GM23248 (cell line): ENCODE measurements at regions not wholly inside any gene's neighbourhood (a gene's known extent, or its start where the extent isn't known, plus 50 kb on each side); places are given as distances from the start of the nearest gene placed in this dataset.

Experiments used
- DNase-seq: peaks from one replicate; pipeline ENCODE4 v3.0.0-alpha.2; 2015
- H2AFZ ChIP-seq: fragments of 200-600 bp; sonication (generic); 2 replicates; pipeline ENCODE4 v1.6.1; 2016; ENCODE audit warnings: antibody characterized with exemption
- H3F3A ChIP-seq: fragments of 200-600 bp; sonication (generic); 2 replicates; pipeline ENCODE4 v1.6.1; 2016; ENCODE audit warnings: mild to moderate bottlenecking, antibody characterized with exemption, mixed run types; ENCODE audit not compliant: insufficient read depth
- H3K27ac ChIP-seq: fragments of 200-600 bp; sonication (generic); 2 replicates; pipeline ENCODE4 v1.5.1; 2016; ENCODE audit warnings: mild to moderate bottlenecking
- H3K27me3 ChIP-seq: fragments of 200-600 bp; sonication (generic); replicated peaks from 2 replicates; pipeline ENCODE4 v1.6.1; 2016; ENCODE audit warnings: mild to moderate bottlenecking; ENCODE audit not compliant: insufficient read depth
- H3K36me3 ChIP-seq: fragments of 200-600 bp; sonication (generic); 2 replicates; pipeline ENCODE4 v1.6.1; 2016; ENCODE audit warnings: low read depth, mild to moderate bottlenecking
- H3K4me1 ChIP-seq: fragments of 200-600 bp; sonication (generic); 2 replicates; pipeline ENCODE4 v1.6.1; 2016; ENCODE audit warnings: mild to moderate bottlenecking; ENCODE audit not compliant: insufficient read depth
- H3K4me2 ChIP-seq: fragments of 200-600 bp; sonication (generic); one replicate; pipeline ENCODE4 v1.6.1; 2016; ENCODE audit warnings: mild to moderate bottlenecking; ENCODE audit not compliant: unreplicated experiment
- H3K4me3 ChIP-seq: fragments of 200-600 bp; sonication (generic); 2 replicates; pipeline ENCODE4 v1.5.1; 2016; ENCODE audit warnings: mild to moderate bottlenecking
- H3K79me2 ChIP-seq: fragments of 200-600 bp; sonication (generic); 2 replicates; pipeline ENCODE4 v1.6.1; 2016; ENCODE audit warnings: mild to moderate bottlenecking; ENCODE audit not compliant: insufficient read depth
- H3K9ac ChIP-seq: fragments of 200-600 bp; sonication (generic); 2 replicates; pipeline ENCODE4 v1.6.1; 2016; ENCODE audit warnings: mild to moderate bottlenecking
- H3K9me2 ChIP-seq: fragments of 200-600 bp; sonication (generic); 2 replicates; pipeline ENCODE4 v1.6.1; 2016; ENCODE audit warnings: mixed run types, mild to moderate bottlenecking, moderate library complexity; ENCODE audit not compliant: insufficient read depth
- H3K9me3 ChIP-seq: fragments of 200-600 bp; sonication (generic); one replicate; pipeline ENCODE4 v1.6.1; 2017; ENCODE audit warnings: low read depth
- H4K20me1 ChIP-seq: fragments of 200-600 bp; sonication (generic); 2 replicates; pipeline ENCODE4 v1.6.0; 2016; ENCODE audit not compliant: insufficient read depth
- EZH2 ChIP-seq: fragments of 200-600 bp; sonication (generic); IDR thresholded peaks from 2 replicates; pipeline ENCODE4 v1.6.1; 2018; ENCODE audit warnings: antibody characterized with exemption, mild to moderate bottlenecking; ENCODE audit not compliant: insufficient read depth, poor library complexity, severe bottlenecking
- EZH2phosphoT487 ChIP-seq: fragments of 200-600 bp; sonication (generic); IDR thresholded peaks from 2 replicates; pipeline ENCODE4 v1.6.1; 2018; ENCODE audit warnings: antibody characterized with exemption, moderate library complexity, mild to moderate bottlenecking, low read depth; ENCODE audit not compliant: insufficient read depth
- WGBS, 2 experiments: methylation state at CpG; one replicate each; pipeline ENCODE4 v1.1.6; 2015 to 2017; ENCODE audit warnings: low lambda C conversion rate in 2 of 2, low coverage in 1 of 2; ENCODE audit errors: missing lambda C conversion rate in 2 of 2; 5-methylcytosine and 5-hydroxymethylcytosine counted together
- in situ Hi-C: fragments of 300-500 bp; cut with MboI; formaldehyde crosslinking; loops from 2 replicates; pipeline ENCODE4 v1.15.0; 2020

DNA sequence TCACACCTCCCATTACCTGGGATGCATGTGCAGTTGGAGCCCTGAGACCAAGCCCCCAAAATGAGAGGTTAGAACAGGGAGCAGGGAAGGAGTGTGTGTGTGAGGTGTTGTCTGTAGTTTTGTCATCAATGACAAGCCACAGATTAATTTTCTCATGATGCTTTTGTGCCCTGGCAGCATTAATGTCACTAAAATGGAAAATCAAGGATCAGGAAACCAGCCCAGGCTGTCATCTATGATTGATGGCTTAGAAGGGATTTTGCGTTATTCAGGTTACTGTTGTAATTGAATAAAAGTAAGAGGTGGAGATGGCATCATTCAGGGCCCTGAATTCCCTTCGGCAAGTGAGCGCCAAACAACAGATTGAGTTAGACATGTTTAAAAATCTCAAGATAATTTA is 130.5 kb upstream of the C1QTNF7 start:
- Histone ChIP-seq H3K36me3 (no peaks in the 10 kb centered on the region), H3K9me2 (no peaks in the 10 kb centered on the region), H3K4me1 (no peaks in the 10 kb centered on the region)

GRCh38 chr4:15299627-15300026 is 128.2 kb upstream of the C1QTNF7 start:
- Histone ChIP-seq H3K27me3 (peaks cover 10% of the 10 kb centered on the region), H3F3A (peaks cover 8% of the 10 kb centered on the region), H3K4me1 (peaks cover 16% of the 10 kb centered on the region), H3K9me3 (no peaks in the 10 kb centered on the region), H3K9me2 (no peaks in the 10 kb centered on the region), H2AFZ (no peak overlapping the region), H3K36me3 (no peaks in the 10 kb centered on the region), H3K4me3 (no peak overlapping the region), H3K9ac (no peak overlapping the region), H3K27ac (no peak overlapping the region), H4K20me1 (no peaks in the 10 kb centered on the region), H3K79me2 (no peaks in the 10 kb centered on the region), H3K4me2 (no peak overlapping the region)
- no peak for TF ChIP-seq EZH2
- TF ChIP-seq EZH2phosphoT487: no peak
- no peak for DNase-seq
- in situ Hi-C loops: no loop called here
- 61 to 65% methylated on average over 2 of the region's 2 CpGs for WGBS, 2 experiments

More for the DNA sequence above, 130.5 kb upstream of the C1QTNF7 start:
- H3K4me2 ChIP-seq: no peak overlapping the region
- H3F3A ChIP-seq: no peaks in the 10 kb centered on the region
- H3K79me2 ChIP-seq: no peaks in the 10 kb centered on the region
- DNase-seq: no peak
- peaks cover 10% of the 10 kb centered on the region for H3K27me3 ChIP-seq
- no peak overlapping the region for H3K9ac ChIP-seq
- H4K20me1 ChIP-seq: no peaks in the 10 kb centered on the region
- H2AFZ ChIP-seq: no peak overlapping the region
- H3K27ac ChIP-seq: no peak overlapping the region
- no peak for TF ChIP-seq EZH2
- no peak for TF ChIP-seq EZH2phosphoT487
- no peak overlapping the region for H3K4me3 ChIP-seq
- no peaks in the 10 kb centered on the region for H3K9me3 ChIP-seq
- in situ Hi-C loops: no loop called here
- WGBS, 2 experiments: 84 to 87% methylated on average over 3 of the region's 3 CpGs

DNA sequence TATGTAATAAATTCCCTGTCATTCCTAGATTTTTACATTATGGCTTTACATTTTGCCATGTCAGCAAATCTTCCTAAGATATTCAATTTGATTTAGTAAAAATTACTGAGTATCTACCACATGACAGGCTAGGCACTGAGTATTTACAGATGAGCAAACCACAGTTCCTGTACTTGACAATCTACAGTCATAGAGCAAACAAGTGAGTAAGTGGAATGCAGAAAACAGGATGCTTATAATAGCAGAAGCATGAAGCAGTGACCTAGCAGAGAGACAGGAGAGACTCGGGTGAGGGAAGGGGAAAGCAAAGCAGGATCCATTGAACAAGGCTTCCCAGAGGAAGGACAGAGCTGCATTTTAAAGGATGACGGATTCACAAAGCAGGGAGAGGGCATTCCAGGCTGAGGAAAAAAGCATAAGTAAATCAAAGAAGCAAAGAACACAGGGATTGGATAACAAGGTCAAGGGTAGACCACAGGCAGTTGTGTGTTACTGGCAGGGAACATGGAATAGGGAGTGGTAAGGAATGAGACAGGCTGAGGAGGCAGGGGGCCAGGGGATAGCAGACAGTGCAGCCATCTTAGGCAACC is 124.7 kb upstream of the C1QTNF7 start:
- Histone ChIP-seq H3K9me3 (no peaks in the 10 kb centered on the region), H4K20me1 (no peaks in the 10 kb centered on the region), H3K9ac (no peak overlapping the region)

GRCh38 chr4:15314974-15315373 is 112.9 kb upstream of the C1QTNF7 start:
- H3K27ac ChIP-seq: no peak overlapping the region
- no peak for TF ChIP-seq EZH2phosphoT487
- TF ChIP-seq EZH2: no peak
- no peaks in the 10 kb centered on the region for H3K27me3 ChIP-seq
- H3K9me3 ChIP-seq: no peaks in the 10 kb centered on the region
- H3K9ac ChIP-seq: no peak overlapping the region
- H2AFZ ChIP-seq: no peak overlapping the region
- H3K4me1 ChIP-seq: peaks cover 9% of the 10 kb centered on the region; the same call in 1 of the 2 replicates
- H3K4me2 ChIP-seq: no peak overlapping the region
- no peaks in the 10 kb centered on the region for H3F3A ChIP-seq
- H3K79me2 ChIP-seq: no peaks in the 10 kb centered on the region
- H3K9me2 ChIP-seq: no peaks in the 10 kb centered on the region
- H3K36me3 ChIP-seq: no peaks in the 10 kb centered on the region
- no peaks in the 10 kb centered on the region for H4K20me1 ChIP-seq
- no peak for DNase-seq
- in situ Hi-C loops: no loop called here
- 64 to 70% methylated on average over 3 of the region's 3 CpGs for WGBS, 2 experiments
- H3K4me3 ChIP-seq: no peak overlapping the region

More for the DNA sequence above, 124.7 kb upstream of the C1QTNF7 start:
- H3K27me3 ChIP-seq: peaks cover 7% of the 10 kb centered on the region
- WGBS, 2 experiments: 0 to 3% methylated on average over 2 of the region's 2 CpGs
- no peaks in the 10 kb centered on the region for H3K79me2 ChIP-seq
- DNase-seq: peak; percentile 89
- no peaks in the 10 kb centered on the region for H3K36me3 ChIP-seq
- no peaks in the 10 kb centered on the region for H3K9me2 ChIP-seq
- TF ChIP-seq EZH2 (no peak), EZH2phosphoT487 (no peak)
- H3K4me1 ChIP-seq: peaks cover 16% of the 10 kb centered on the region
- in situ Hi-C loops: no loop called here
- peak overlapping the region; percentile 63 for H3K4me2 ChIP-seq
- H3K27ac ChIP-seq: peak overlapping the region; percentile 42
- H3K4me3 ChIP-seq: peak overlapping the region; percentile 20; the same call in 1 of the 2 replicates
- peaks cover 8% of the 10 kb centered on the region for H3F3A ChIP-seq
- H2AFZ ChIP-seq: peak overlapping the region; percentile 71
